ENCODE measurements at regions not wholly inside any gene's neighbourhood (a gene's known extent, or its start where the extent isn't known, plus 50 kb on each side); places are given as distances from the start of the nearest gene placed in this dataset.
A peak's percentile ranks its signal among the peaks of the same experiment; 100 is the strongest.
"Not testable (repeated sequence)": the region's sequence is repeated elsewhere in the genome, so short reads cannot be mapped to it uniquely, and the experiment has no call there.

- DNase-seq (ENCODE audit: low spot score), result no peak
- intact Hi-C loops (cut with DNase I), result no loop called here
Measured at GRCh38 chr10:105577865-105578607, 936.9 kb downstream of the SORCS3 start.

GRCh38 chr10:105559333-105560097 is 918.4 kb downstream of the SORCS3 start:
- intact Hi-C loops (cut with DNase I), result no loop called here
- DNase-seq (ENCODE audit: low spot score), result no peak

- DNase-seq (ENCODE audit: low spot score); intact Hi-C loops (cut with DNase I): not testable (repeated sequence)
Measured at GRCh38 chr10:105550453-105550852, 909.4 kb downstream of the SORCS3 start.

- intact Hi-C loops (cut with DNase I), result no loop called here
- no peak for DNase-seq (ENCODE audit: low spot score)
Measured at GRCh38 chr10:105549731-105550130, 908.6 kb downstream of the SORCS3 start.

- intact Hi-C loops (cut with DNase I), result no loop called here
- DNase-seq (ENCODE audit: low spot score), result no peak
Measured at GRCh38 chr10:105545101-105545500, 904.0 kb downstream of the SORCS3 start.

GRCh38 chr10:105540381-105540780 is 899.3 kb downstream of the SORCS3 start:
- no peak for DNase-seq (ENCODE audit: low spot score)
- intact Hi-C loops (cut with DNase I), result no loop called here

GRCh38 chr10:105538874-105539273 is 897.8 kb downstream of the SORCS3 start:
- no peak for DNase-seq (ENCODE audit: low spot score)
- intact Hi-C loops (cut with DNase I), result no loop called here

- intact Hi-C loops (cut with DNase I), result no loop called here
- no peak for DNase-seq (ENCODE audit: low spot score)
Measured at GRCh38 chr10:105535478-105535877, 894.4 kb downstream of the SORCS3 start.

GRCh38 chr10:105534086-105534485 is 893.0 kb downstream of the SORCS3 start:
- intact Hi-C loops (cut with DNase I), result no loop called here
- no peak for DNase-seq (ENCODE audit: low spot score)

GRCh38 chr10:105516511-105516910 is 875.4 kb downstream of the SORCS3 start:
- intact Hi-C loops (cut with DNase I), result no loop called here
- DNase-seq (ENCODE audit: low spot score), result no peak

GRCh38 chr10:105514106-105514505 is 873.0 kb downstream of the SORCS3 start:
- intact Hi-C loops (cut with DNase I), result no loop called here
- no peak for DNase-seq (ENCODE audit: low spot score)

GRCh38 chr10:105509517-105509916 is 868.4 kb downstream of the SORCS3 start:
- no peak for DNase-seq (ENCODE audit: low spot score)
- intact Hi-C loops (cut with DNase I), result no loop called here

GRCh38 chr10:105506262-105506661 is 865.2 kb downstream of the SORCS3 start:
- DNase-seq (ENCODE audit: low spot score), result no peak
- intact Hi-C loops (cut with DNase I), result no loop called here

GRCh38 chr10:105503714-105504113 is 862.6 kb downstream of the SORCS3 start:
- DNase-seq (ENCODE audit: low spot score), result no peak
- intact Hi-C loops (cut with DNase I), result no loop called here

GRCh38 chr10:105502058-105502457 is 861.0 kb downstream of the SORCS3 start:
- intact Hi-C loops (cut with DNase I), result no loop called here
- no peak for DNase-seq (ENCODE audit: low spot score)

- intact Hi-C loops (cut with DNase I), result no loop called here
- DNase-seq (ENCODE audit: low spot score), result no peak
Measured at GRCh38 chr10:105494944-105495343, 853.9 kb downstream of the SORCS3 start.

- no peak for DNase-seq (ENCODE audit: low spot score)
Measured at GRCh38 chr10:105494303-105494702, 853.2 kb downstream of the SORCS3 start.

GRCh38 chr10:105473170-105473569 is 832.1 kb downstream of the SORCS3 start:
- intact Hi-C loops (cut with DNase I), result no loop called here
- DNase-seq (ENCODE audit: low spot score), result peak; percentile 75

More at GRCh38 chr10:105494303-105494702, 853.2 kb downstream of the SORCS3 start:
- intact Hi-C loops (cut with DNase I), result no loop called here

- intact Hi-C loops (cut with DNase I), result no loop called here
- DNase-seq (ENCODE audit: low spot score), result no peak
Measured at GRCh38 chr10:105468759-105469158, 827.7 kb downstream of the SORCS3 start.

GRCh38 chr10:105466521-105466920 is 825.4 kb downstream of the SORCS3 start:
- intact Hi-C loops (cut with DNase I), result no loop called here
- no peak for DNase-seq (ENCODE audit: low spot score)

- intact Hi-C loops (cut with DNase I), result no loop called here
Measured at GRCh38 chr10:105434970-105435369, 793.9 kb downstream of the SORCS3 start.

More at GRCh38 chr10:105434970-105435369, 793.9 kb downstream of the SORCS3 start:
- DNase-seq (ENCODE audit: low spot score), result no peak
